ENCODE measurements at regions not wholly inside any gene's neighbourhood (a gene's known extent, or its start where the extent isn't known, plus 50 kb on each side); places are given as distances from the start of the nearest gene placed in this dataset.

- Histone ChIP-seq H3K9me3 (ENCODE audit: control insufficient read depth, low read depth, low read length) (no peaks in the 10 kb centered on the region), H3K4me1 (ENCODE audit: control insufficient read depth, extremely low read depth, insufficient read depth, low read length) (no peaks in the 10 kb centered on the region), H3K36me3 (ENCODE audit: control insufficient read depth in 2 of 2, extremely low read depth in 1 of 2, insufficient read depth in 2 of 2, low read length in 2 of 2) (no peaks in the 10 kb centered on the region), H3K4me3 (ENCODE audit: control insufficient read depth in 2 of 3, extremely low read depth in 1 of 3, insufficient read depth in 2 of 3, low read depth in 1 of 3, low read length in 3 of 3) (no peak overlapping the region), H4K20me1 (ENCODE audit: control insufficient read depth, extremely low read depth, insufficient read depth, low read length) (no peaks in the 10 kb centered on the region), H3K79me2 (ENCODE audit: control insufficient read depth, insufficient read depth, low read length) (no peaks in the 10 kb centered on the region), H3K4me2 (ENCODE audit: control insufficient read depth, extremely low read depth, insufficient read depth, low read depth, low read length) (no peak overlapping the region), H3K27me3 (ENCODE audit: control insufficient read depth, extremely low read depth, insufficient read depth, low read length) (peaks cover 18% of the 10 kb centered on the region), H3K27ac (ENCODE audit: control insufficient read depth, insufficient read depth, low read length) (no peak overlapping the region), H2AFZ (ENCODE audit: control insufficient read depth, low read length) (no peak overlapping the region), H3K9me1 (ENCODE audit: control insufficient read depth, extremely low read depth, insufficient read depth, low read length) (no peaks in the 10 kb centered on the region), H3K9ac (ENCODE audit: control insufficient read depth, extremely low read depth, insufficient read depth, low read length) (no peak overlapping the region)
- dilution Hi-C loops (cut with MboI; ENCODE audit: extremely low pct_ligation_motif_present, low sequenced_read_pairs): no loop called here
- no peak for FAIRE-seq
- no peak for DNase-seq (ENCODE audit: low read depth, low spot score)
- TF ChIP-seq CTCF (optimal IDR thresholded peaks at IDR 0.05 in 1 of 3, IDR thresholded peaks at IDR 0.05 in 1 of 3, conservative IDR thresholded peaks at IDR 0.05 in 1 of 3; ENCODE audit: extremely low read depth in 1 of 3, insufficient read depth in 2 of 3, low read length in 3 of 3): no peak
- no peak for TF ChIP-seq EZH2 (IDR thresholded peaks at IDR 0.05; ENCODE audit: low read length)
Measured at GRCh38 chr14:104517867-104518266, 61.7 kb upstream of the C14orf180 start.

- Histone ChIP-seq H3K9me3 (ENCODE audit: control insufficient read depth, low read depth, low read length) (no peaks in the 10 kb centered on the region), H3K79me2 (ENCODE audit: control insufficient read depth, insufficient read depth, low read length) (no peaks in the 10 kb centered on the region), H3K27me3 (ENCODE audit: control insufficient read depth, extremely low read depth, insufficient read depth, low read length) (peaks cover 9% of the 10 kb centered on the region), H4K20me1 (ENCODE audit: control insufficient read depth, extremely low read depth, insufficient read depth, low read length) (no peaks in the 10 kb centered on the region), H3K4me3 (ENCODE audit: control insufficient read depth in 2 of 3, extremely low read depth in 1 of 3, insufficient read depth in 2 of 3, low read depth in 1 of 3, low read length in 3 of 3) (no peak overlapping the region), H3K9me1 (ENCODE audit: control insufficient read depth, extremely low read depth, insufficient read depth, low read length) (no peaks in the 10 kb centered on the region), H3K36me3 (ENCODE audit: control insufficient read depth in 2 of 2, extremely low read depth in 1 of 2, insufficient read depth in 2 of 2, low read length in 2 of 2) (no peaks in the 10 kb centered on the region), H3K27ac (ENCODE audit: control insufficient read depth, insufficient read depth, low read length) (no peak overlapping the region), H3K4me1 (ENCODE audit: control insufficient read depth, extremely low read depth, insufficient read depth, low read length) (no peaks in the 10 kb centered on the region), H3K4me2 (ENCODE audit: control insufficient read depth, extremely low read depth, insufficient read depth, low read depth, low read length) (no peak overlapping the region), H2AFZ (ENCODE audit: control insufficient read depth, low read length) (no peak overlapping the region), H3K9ac (ENCODE audit: control insufficient read depth, extremely low read depth, insufficient read depth, low read length) (no peak overlapping the region)
- dilution Hi-C loops (cut with MboI; ENCODE audit: extremely low pct_ligation_motif_present, low sequenced_read_pairs): no loop called here
- FAIRE-seq (no peak), DNase-seq (ENCODE audit: low read depth, low spot score) (no peak)
- no peak for TF ChIP-seq CTCF (optimal IDR thresholded peaks at IDR 0.05 in 1 of 3, IDR thresholded peaks at IDR 0.05 in 1 of 3, conservative IDR thresholded peaks at IDR 0.05 in 1 of 3; ENCODE audit: extremely low read depth in 1 of 3, insufficient read depth in 2 of 3, low read length in 3 of 3)
- TF ChIP-seq EZH2 (IDR thresholded peaks at IDR 0.05; ENCODE audit: low read length): no peak
Measured at GRCh38 chr14:104518659-104519350, 60.8 kb upstream of the C14orf180 start.
